ENCODE measurements at regions not wholly inside any gene's neighbourhood (a gene's known extent, or its start where the extent isn't known, plus 50 kb on each side); places are given as distances from the start of the nearest gene placed in this dataset.

- DNase-seq = no peak
Measured at GRCh38 chr1:13878021-13878420, 178.0 kb downstream of the PRDM2 start.

DNA sequence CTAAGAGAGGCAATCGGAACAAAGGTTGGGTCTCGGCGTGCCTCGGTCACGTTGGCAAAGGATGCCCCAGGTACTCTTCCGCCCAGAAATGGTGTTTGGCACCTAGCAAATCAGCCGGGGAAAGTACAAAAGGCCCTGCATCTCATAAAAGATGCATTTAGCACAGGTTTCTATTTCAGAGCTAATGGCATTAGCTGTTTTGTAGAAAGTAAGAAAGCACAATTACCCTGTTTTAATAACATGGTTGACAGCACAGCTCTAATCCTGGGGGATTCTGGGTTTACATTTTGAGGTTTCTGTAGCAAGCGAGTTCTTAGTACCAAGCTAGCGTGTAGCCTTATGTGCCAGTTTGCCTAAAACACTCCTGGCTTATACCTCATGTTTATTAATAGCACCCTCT, 178.5 kb downstream of the PRDM2 start:
- no peak for DNase-seq

GRCh38 chr1:13881385-13882088, 181.5 kb downstream of the PRDM2 start:
- DNase-seq = no peak

- no peak for DNase-seq
Measured at GRCh38 chr1:13888351-13888986, 188.5 kb downstream of the PRDM2 start.

- no peak for DNase-seq
Measured at GRCh38 chr1:13889495-13889894, 189.5 kb downstream of the PRDM2 start.

GRCh38 chr1:13890766-13891165, 190.8 kb downstream of the PRDM2 start:
- DNase-seq = no peak

GRCh38 chr1:13892198-13892597, 192.2 kb downstream of the PRDM2 start:
- no peak for DNase-seq

DNA sequence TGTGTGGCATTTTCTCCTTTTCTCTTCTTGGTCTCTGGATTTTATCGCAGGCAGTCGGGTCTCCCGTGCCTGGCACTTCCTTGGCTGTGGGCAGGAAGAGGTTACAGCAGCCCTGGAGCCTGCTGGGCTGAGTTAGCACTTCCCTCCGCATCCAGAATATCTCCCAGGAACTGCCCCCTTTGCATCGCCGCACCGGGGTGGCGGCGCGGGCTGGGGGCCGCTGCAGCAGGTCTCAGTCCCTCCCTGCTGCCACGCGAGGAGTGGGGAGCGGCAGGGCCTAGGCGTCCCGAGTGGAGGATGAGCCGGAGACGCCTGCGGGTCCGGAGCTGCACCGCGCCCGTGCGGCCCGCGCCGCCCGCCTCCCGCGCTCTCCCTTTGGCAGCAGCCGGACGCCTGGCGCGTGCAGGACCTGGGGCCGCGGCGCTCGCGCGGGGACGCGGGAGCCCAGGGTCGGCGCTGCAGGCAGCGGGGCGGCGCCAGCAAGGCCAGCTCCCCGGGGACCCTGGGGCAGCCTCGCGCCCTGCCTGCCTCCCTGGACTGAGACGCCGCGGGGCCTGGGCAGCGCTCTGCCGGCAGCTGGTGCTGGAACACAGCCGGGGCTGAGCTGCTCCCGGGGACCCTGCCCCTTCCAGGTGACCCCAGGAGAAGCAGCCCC, 192.8 kb downstream of the PRDM2 start:
- no peak for DNase-seq

DNA sequence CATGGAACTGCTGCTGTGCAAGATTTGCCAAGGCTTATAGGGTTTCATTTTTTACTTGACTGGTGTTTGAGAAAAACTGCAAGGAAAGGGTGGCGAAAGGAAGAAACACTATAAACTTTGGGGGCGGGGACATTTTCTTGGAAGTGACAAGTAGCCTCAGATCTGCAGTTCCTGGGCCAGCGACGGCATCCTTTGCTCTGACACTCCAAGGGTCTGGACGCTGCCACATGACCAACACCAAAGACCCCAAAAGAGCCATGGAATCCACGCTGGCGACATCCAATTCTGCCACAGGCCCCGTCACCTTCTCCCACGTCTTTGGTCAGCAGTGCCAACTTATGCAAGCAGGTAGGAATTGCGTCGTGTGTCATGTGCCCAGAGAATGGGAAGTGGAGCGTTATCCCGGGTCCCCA, 193.4 kb downstream of the PRDM2 start:
- DNase-seq = no peak

DNA sequence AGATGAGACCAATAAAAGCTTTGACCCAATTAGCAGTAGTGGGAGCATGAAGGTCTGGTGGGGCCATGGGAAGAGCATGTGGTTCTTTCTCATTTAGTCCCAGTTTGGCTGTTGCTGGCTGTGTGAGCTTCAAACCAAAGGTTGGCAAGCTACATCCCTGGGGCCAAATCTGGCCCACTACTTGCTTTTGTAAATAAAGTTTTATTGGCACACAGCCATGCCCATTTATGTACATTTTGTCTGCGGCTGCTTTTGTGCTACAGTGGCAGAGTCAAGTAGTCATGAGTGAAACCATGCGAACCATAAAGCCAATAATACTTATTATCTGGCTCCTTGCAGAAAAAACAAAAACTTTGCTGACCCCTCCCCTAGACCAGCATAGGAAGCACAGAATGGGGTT, 196.9 kb downstream of the PRDM2 start:
- DNase-seq = no peak

- DNase-seq = no peak
Measured at GRCh38 chr1:13898406-13898805, 198.4 kb downstream of the PRDM2 start.

GRCh38 chr1:13899856-13900255, 199.9 kb downstream of the PRDM2 start:
- no peak for DNase-seq

GRCh38 chr1:13900583-13900982, 200.6 kb downstream of the PRDM2 start:
- DNase-seq = no peak

- no peak for DNase-seq
Measured at GRCh38 chr1:13901039-13901438, 201.1 kb downstream of the PRDM2 start.

GRCh38 chr1:13901597-13901996, 201.6 kb downstream of the PRDM2 start:
- no peak for DNase-seq

DNA sequence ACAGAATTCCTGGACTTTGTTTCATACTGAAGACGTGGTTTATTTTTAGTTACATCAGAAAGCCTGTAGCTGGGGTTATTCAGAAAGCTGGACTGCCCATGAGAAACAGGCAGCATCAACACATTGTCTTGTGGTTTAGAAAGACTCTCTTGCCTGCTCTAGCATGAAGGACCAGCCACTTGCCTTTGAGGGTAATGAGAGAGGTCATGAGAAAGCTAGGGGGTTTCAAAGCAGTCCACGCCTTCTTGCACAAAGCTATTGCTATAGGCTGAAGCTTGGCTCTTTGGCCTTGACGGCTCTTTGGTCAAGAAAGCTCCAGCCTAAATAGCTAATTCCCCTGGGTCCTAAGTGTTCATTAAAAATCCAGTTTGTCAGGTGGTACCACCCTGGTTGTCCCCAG, 208.1 kb downstream of the PRDM2 start:
- no peak for DNase-seq

DNA sequence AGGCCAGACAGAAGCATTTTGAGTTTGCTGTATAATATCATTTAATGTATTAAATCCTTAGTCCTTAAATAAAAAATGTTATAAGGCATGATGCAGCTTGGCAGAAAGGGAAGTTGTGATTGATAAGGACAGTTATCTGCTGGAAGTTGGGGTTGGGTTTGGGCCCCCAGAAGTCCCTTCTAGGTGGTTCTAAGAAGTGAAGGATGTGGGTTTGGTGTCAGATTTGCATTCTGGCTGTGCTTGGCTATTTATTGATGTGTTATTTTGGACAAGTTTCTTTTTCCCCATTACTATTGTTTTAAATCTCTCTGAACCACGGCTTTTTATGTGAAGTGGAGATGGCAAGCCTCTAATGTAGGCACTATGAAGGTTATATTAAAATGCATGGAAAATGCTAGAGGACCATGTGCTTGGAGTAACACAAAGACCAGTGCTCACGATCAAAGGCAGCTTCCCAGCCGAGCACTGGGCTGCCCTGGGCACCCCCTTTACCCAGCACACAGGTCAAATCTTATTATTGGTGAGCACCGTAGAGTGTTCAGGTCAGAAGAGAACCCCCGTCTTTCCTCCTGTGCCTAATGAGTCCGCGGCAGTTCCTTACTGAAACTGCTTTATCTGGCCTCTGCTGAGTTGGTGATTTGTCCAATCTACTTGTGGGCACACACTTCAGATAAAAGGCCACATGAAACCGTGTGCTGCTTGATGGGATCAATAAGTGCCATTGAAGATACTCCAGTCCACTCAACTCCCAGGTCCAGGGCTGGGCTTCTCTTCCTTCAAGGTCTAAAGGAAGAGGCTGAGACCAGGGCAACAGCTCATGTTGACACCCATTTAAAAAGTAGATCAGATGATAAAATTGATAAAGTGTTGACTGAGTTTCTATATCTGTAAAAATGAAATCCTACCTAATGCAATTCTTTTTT, 212.0 kb downstream of the PRDM2 start:
- no peak for DNase-seq

GRCh38 chr1:13913396-13913795, 213.4 kb downstream of the PRDM2 start:
- no peak for DNase-seq

DNA sequence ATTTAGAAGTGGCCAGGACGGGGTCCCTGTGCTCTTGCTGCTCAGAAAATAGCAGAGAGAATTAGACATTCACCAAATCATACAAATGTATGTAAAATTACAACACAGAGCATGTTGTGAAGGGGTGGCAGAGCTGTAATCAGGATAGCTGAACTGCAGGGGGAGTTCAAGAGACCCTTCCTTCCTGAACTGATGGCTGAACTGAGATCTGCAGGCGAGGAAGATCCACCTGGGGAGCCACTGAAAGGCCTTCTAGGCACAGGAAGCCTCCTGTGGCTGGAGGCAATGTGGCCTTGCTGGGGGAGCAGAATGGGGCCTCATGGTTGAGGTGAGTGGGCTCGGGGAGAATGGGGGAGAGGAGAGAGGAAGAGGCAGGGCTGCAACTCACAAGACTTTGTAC, 216.5 kb downstream of the PRDM2 start:
- no peak for DNase-seq

- no peak for DNase-seq
Measured at GRCh38 chr1:13917607-13918006, 217.6 kb downstream of the PRDM2 start.

DNA sequence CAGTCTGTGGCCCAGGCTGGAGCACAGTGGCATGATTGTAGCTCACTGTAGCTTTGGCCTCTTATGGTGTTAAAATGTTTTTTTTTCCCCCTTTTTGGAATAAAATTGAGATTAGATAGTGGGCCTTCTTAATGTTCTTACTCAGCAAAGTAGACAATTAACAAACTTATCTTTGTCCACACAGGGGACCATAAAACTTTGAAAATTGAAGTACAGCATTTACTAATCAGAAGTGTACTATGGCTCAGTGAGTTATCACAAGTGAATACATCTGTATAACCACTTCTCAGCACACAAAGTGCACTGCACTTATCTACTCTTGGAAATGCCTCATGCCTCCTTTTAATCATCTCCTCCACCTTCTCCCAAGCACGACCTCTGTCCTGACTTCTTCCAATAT, 218.9 kb downstream of the PRDM2 start:
- no peak for DNase-seq

DNA sequence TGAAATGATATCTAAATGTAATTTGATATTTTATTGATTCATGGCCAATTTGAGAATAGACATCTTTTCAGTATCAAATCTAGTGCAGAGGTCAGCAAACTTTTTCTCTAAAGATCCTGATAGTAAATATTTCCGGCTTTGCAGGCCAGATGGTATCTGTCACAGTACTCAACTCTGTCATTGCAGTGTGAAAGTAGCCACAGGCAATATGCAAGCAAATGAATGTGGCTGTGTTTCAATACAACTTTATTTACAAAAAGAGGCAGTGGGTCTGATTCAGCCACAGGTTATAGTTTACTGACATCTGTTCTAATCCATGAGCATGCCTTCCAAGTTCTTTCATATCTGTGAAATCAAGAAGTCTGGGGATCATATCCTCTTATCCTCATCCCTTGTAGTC, 221.2 kb downstream of the PRDM2 start:
- DNase-seq = no peak

GRCh38 chr1:13922466-13923110, 222.6 kb downstream of the PRDM2 start:
- DNase-seq = no peak
